SK-N-SH (cell line): ENCODE measurements at regions not wholly inside any gene's neighbourhood (a gene's known extent, or its start where the extent isn't known, plus 50 kb on each side); places are given as distances from the start of the nearest gene placed in this dataset.

Source experiments
- CHD2 ChIP-seq: fragments of 150-350 bp; IDR thresholded peaks from 2 replicates; pipeline ENCODE4 v1.6.1; 2018; ENCODE audit warnings: low read length; ENCODE audit not compliant: partially characterized antibody
- FOXJ3 ChIP-seq: sonication (generic); formaldehyde crosslinking; IDR thresholded peaks from 2 replicates; pipeline ENCODE4 v1.5.1; 2020; ENCODE audit warnings: mild to moderate bottlenecking, missing genetic modification reagents

DNA sequence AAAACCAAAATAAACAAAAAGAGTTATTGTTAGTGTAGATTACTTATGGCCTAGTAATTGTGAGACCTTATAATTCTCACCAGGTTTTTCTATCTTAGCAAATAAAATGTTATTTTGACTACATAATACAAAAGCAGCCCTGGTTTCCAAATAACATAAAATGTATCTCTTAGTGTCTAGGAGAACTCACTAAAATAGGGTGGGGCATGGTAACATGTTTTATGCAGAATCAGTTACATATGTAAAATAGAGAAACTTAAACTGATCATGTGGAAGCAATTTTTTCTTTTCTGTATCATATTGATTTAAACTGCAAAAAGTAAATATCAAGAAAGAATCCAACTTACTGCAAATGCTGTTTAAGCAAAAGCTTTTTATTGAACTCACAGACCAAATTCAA is 431.1 kb upstream of the ALCAM start:
- no peak for TF ChIP-seq FOXJ3 (CRISPR knock-in tag)
- no peak for TF ChIP-seq CHD2
